ENCODE measurements at regions not wholly inside any gene's neighbourhood (a gene's known extent, or its start where the extent isn't known, plus 50 kb on each side); places are given as distances from the start of the nearest gene placed in this dataset.

GRCh38 chr4:131408102-131408501, 1741.0 kb upstream of the PCDH10 start:
- intact Hi-C loops (cut with micrococcal nuclease; ENCODE audit: unreplicated experiment), result no loop called here
- ChIA-PET POLR2A (ENCODE audit: low non-redundant PET) (no interaction called here), CTCF (no interaction called here)
- Histone ChIP-seq H3K4me3 (ENCODE audit: low read depth, low read length, poor library complexity, severe bottlenecking) (no peak overlapping the region), H3K27me3 (replicated peaks; ENCODE audit: insufficient read depth, low read depth, low read length, poor library complexity) (no peaks in the 10 kb centered on the region), H3K4me1 (ENCODE audit: insufficient read depth, low read length, poor library complexity, severe bottlenecking) (no peaks in the 10 kb centered on the region), H3K36me3 (ENCODE audit: insufficient read depth, low read length, poor library complexity, severe bottlenecking) (no peaks in the 10 kb centered on the region), H3K27ac (ENCODE audit: low read depth, low read length, poor library complexity, severe bottlenecking) (no peak overlapping the region), H3K9me3 (ENCODE audit: low read depth, low read length, poor library complexity, severe bottlenecking) (peaks cover 5% of the 10 kb centered on the region)
- TF ChIP-seq EZH2 (IDR thresholded peaks at IDR 0.05; ENCODE audit: borderline replicate concordance, low read depth, low read length, poor library complexity, severe bottlenecking) (no peak), CTCF (conservative IDR thresholded peaks at IDR 0.05; ENCODE audit: low read depth, low read length) (no peak)
- DNase-seq (ENCODE audit: low spot score), result no peak
- BruUV-seq (replicated peaks), result no TSS peak

- ChIA-PET CTCF (no interaction called here), POLR2A (ENCODE audit: low non-redundant PET) (no interaction called here)
- Histone ChIP-seq H3K27ac (ENCODE audit: low read depth, low read length, poor library complexity, severe bottlenecking) (no peak overlapping the region), H3K4me3 (ENCODE audit: low read depth, low read length, poor library complexity, severe bottlenecking) (no peak overlapping the region), H3K36me3 (ENCODE audit: insufficient read depth, low read length, poor library complexity, severe bottlenecking) (no peaks in the 10 kb centered on the region), H3K9me3 (ENCODE audit: low read depth, low read length, poor library complexity, severe bottlenecking) (peaks cover 5% of the 10 kb centered on the region), H3K27me3 (replicated peaks; ENCODE audit: insufficient read depth, low read depth, low read length, poor library complexity) (no peaks in the 10 kb centered on the region), H3K4me1 (ENCODE audit: insufficient read depth, low read length, poor library complexity, severe bottlenecking) (no peaks in the 10 kb centered on the region)
- TF ChIP-seq CTCF (conservative IDR thresholded peaks at IDR 0.05; ENCODE audit: low read depth, low read length) (no peak), EZH2 (IDR thresholded peaks at IDR 0.05; ENCODE audit: borderline replicate concordance, low read depth, low read length, poor library complexity, severe bottlenecking) (no peak)
- intact Hi-C loops (cut with micrococcal nuclease; ENCODE audit: unreplicated experiment), result no loop called here
- no TSS peak for BruUV-seq (replicated peaks)
- DNase-seq (ENCODE audit: low spot score), result no peak
Measured at GRCh38 chr4:131411393-131411792, 1737.7 kb upstream of the PCDH10 start.

- intact Hi-C loops (cut with micrococcal nuclease; ENCODE audit: unreplicated experiment), result no loop called here
- Histone ChIP-seq H3K27ac (ENCODE audit: low read depth, low read length, poor library complexity, severe bottlenecking) (no peak overlapping the region), H3K36me3 (ENCODE audit: insufficient read depth, low read length, poor library complexity, severe bottlenecking) (no peaks in the 10 kb centered on the region), H3K27me3 (replicated peaks; ENCODE audit: insufficient read depth, low read depth, low read length, poor library complexity) (no peaks in the 10 kb centered on the region), H3K4me3 (ENCODE audit: low read depth, low read length, poor library complexity, severe bottlenecking) (no peak overlapping the region), H3K4me1 (ENCODE audit: insufficient read depth, low read length, poor library complexity, severe bottlenecking) (no peaks in the 10 kb centered on the region), H3K9me3 (ENCODE audit: low read depth, low read length, poor library complexity, severe bottlenecking) (peaks cover 4% of the 10 kb centered on the region)
- TF ChIP-seq CTCF (conservative IDR thresholded peaks at IDR 0.05; ENCODE audit: low read depth, low read length) (no peak), EZH2 (IDR thresholded peaks at IDR 0.05; ENCODE audit: borderline replicate concordance, low read depth, low read length, poor library complexity, severe bottlenecking) (no peak)
- no peak for DNase-seq (ENCODE audit: low spot score)
- ChIA-PET CTCF (no interaction called here), POLR2A (ENCODE audit: low non-redundant PET) (no interaction called here)
- BruUV-seq (replicated peaks), result no TSS peak
Measured at GRCh38 chr4:131419147-131419546, 1729.9 kb upstream of the PCDH10 start.

Measured in A673 (cell line).